Activated CD8-positive, alpha-beta memory T cell treated with anti-CD3 and anti-CD28 coated beads, Interleukin-2, amount 10 ng/mL, durations not matched to agents 7 days and 5 days (primary cell): ENCODE measurements at regions not wholly inside any gene's neighbourhood (a gene's known extent, or its start where the extent isn't known, plus 50 kb on each side); places are given as distances from the start of the nearest gene placed in this dataset.

Experiments used
- ATAC-seq: fragments of 150-1000 bp; cut with Tn5 transposase; one replicate; pipeline ENCODE4 v1.10.0; 2021; ENCODE audit warnings: moderate library complexity
- CTCF ChIA-PET: fragments of 350-600 bp; sonication (Branson Sonifier 250); formaldehyde crosslinking; loops from one replicate; lab custom pipeline; 2021; ENCODE audit warnings: antibody characterized with exemption; lab: Charles Lee
- DNase-seq: peaks from one replicate; pipeline ENCODE4 v3.0.0-alpha.2; 2020
- H3K27ac Mint-ChIP-seq: one replicate; pipeline ENCODE4 v1.8.0; 2021; ENCODE audit warnings: mild to moderate bottlenecking, mixed read lengths
- H3K27me3 Mint-ChIP-seq: one replicate; pipeline ENCODE4 v1.8.0; 2021; ENCODE audit warnings: mixed read lengths
- H3K36me3 Mint-ChIP-seq: one replicate; pipeline ENCODE4 v1.8.0; 2021; ENCODE audit warnings: mild to moderate bottlenecking, mixed read lengths
- H3K4me1 Mint-ChIP-seq: one replicate; pipeline ENCODE4 v1.8.0; 2021; ENCODE audit warnings: mixed read lengths
- H3K4me3 Mint-ChIP-seq: one replicate; pipeline ENCODE4 v1.8.0; 2021; ENCODE audit warnings: mild to moderate bottlenecking, moderate library complexity, mixed read lengths
- H3K9me3 Mint-ChIP-seq: one replicate; pipeline ENCODE4 v1.8.0; 2022; ENCODE audit warnings: low read depth, mixed read lengths

DNA sequence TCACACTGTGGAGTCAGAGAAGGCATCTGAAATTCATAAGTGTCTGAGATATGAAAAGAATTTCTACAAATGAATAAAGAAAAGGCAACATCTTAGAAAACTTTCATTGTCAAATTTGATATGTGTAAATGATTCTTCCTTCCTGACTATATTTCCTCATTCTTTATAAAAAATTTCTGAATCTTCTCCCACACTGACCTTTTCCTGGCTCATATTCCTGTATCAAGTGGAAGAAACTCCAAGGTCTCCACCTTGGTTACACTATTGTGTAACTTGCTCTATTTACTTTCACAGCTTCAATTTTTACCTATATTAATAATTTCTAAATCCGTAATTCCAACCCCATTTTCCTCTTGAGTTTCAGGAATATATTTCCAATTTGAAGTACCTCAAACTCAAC is 93.5 kb upstream of the FBXL7 start:
- Mint-ChIP-seq H3K4me1 (no peaks in the 10 kb centered on the region), H3K27ac (no peak overlapping the region), H3K4me3 (no peak overlapping the region), H3K9me3 (peaks cover 7% of the 10 kb centered on the region), H3K27me3 (no peaks in the 10 kb centered on the region), H3K36me3 (no peaks in the 10 kb centered on the region)
- ATAC-seq (no peak), DNase-seq (no peak)
- CTCF ChIA-PET: no interaction called here

DNA sequence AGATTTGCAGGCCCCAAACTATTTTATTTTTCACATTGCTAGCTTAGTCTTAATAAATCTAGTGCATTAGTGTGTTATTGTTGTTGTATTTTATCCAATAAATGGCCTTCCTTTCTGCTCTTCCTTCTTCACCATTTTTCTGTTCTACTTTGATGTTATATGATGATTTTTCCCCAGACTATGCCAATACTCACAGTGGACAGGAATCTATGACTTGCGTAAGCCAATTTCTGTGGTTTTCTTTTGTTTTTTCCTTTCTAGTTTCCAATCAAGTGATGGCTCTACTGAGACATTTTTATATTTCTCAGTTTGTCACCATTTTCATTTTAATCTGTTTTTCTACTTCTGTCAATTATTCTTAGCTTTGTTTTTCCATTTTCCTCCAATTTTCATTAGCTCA is 106.8 kb upstream of the FBXL7 start:
- Mint-ChIP-seq H3K27me3 (no peaks in the 10 kb centered on the region), H3K36me3 (no peaks in the 10 kb centered on the region), H3K9me3 (peaks cover 4% of the 10 kb centered on the region), H3K4me1 (no peaks in the 10 kb centered on the region), H3K4me3 (no peak overlapping the region), H3K27ac (no peak overlapping the region)
- CTCF ChIA-PET: interaction anchor here (1.0 kb wide), 1 partner anchor 11 kb away, joined by 3 read pairs; no protein-coding TSS in a partner anchor
- DNase-seq (no peak), ATAC-seq (no peak)

GRCh38 chr5:15391704-15392397 is 108.1 kb upstream of the FBXL7 start:
- no peak overlapping the region for H3K4me3 Mint-ChIP-seq
- DNase-seq (no peak), ATAC-seq (no peak)
- no peaks in the 10 kb centered on the region for H3K27me3 Mint-ChIP-seq
- H3K4me1 Mint-ChIP-seq: no peaks in the 10 kb centered on the region
- no peaks in the 10 kb centered on the region for H3K36me3 Mint-ChIP-seq
- H3K9me3 Mint-ChIP-seq: peaks cover 2% of the 10 kb centered on the region
- H3K27ac Mint-ChIP-seq: no peak overlapping the region
- CTCF ChIA-PET: no interaction called here

- no peak for ATAC-seq
Observed at GRCh38 chr5:15388866-15389265, 111.1 kb upstream of the FBXL7 start.

GRCh38 chr5:15387931-15388524 is 112.0 kb upstream of the FBXL7 start:
- no peak overlapping the region for H3K27ac Mint-ChIP-seq
- ATAC-seq (no peak), DNase-seq (no peak)
- no peaks in the 10 kb centered on the region for H3K4me1 Mint-ChIP-seq
- no peaks in the 10 kb centered on the region for H3K36me3 Mint-ChIP-seq
- CTCF ChIA-PET: no interaction called here
- peaks cover 7% of the 10 kb centered on the region for H3K9me3 Mint-ChIP-seq
- H3K4me3 Mint-ChIP-seq: no peak overlapping the region
- H3K27me3 Mint-ChIP-seq: no peaks in the 10 kb centered on the region

More at GRCh38 chr5:15388866-15389265, 111.1 kb upstream of the FBXL7 start:
- no peak for DNase-seq
- no peaks in the 10 kb centered on the region for H3K27me3 Mint-ChIP-seq
- no peaks in the 10 kb centered on the region for H3K4me1 Mint-ChIP-seq
- peaks cover 7% of the 10 kb centered on the region for H3K9me3 Mint-ChIP-seq
- H3K27ac Mint-ChIP-seq: no peak overlapping the region
- H3K4me3 Mint-ChIP-seq: no peak overlapping the region
- no peaks in the 10 kb centered on the region for H3K36me3 Mint-ChIP-seq
- CTCF ChIA-PET: no interaction called here

DNA sequence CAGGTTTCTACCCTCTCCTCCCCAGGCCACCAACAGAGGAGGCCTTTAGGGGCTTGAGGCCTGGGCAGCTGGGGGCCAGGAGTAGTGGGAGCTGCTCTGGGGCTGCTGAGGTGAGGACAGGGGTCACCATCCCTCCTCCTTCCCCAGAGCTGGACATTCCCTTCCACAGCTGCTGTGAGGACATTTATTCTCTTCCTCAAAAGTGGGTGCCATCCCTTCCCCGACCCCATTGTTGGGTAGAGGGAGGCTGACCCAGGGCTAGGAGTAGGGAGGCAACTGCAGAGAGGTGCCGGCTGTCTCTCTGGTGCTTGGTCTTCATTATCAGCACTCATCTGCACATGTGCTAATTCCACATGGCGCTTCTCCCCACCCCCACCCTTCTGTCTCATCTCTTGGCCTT is 113.9 kb upstream of the FBXL7 start:
- H3K27me3 Mint-ChIP-seq: no peaks in the 10 kb centered on the region
- DNase-seq: no peak
- no peaks in the 10 kb centered on the region for H3K36me3 Mint-ChIP-seq
- H3K4me3 Mint-ChIP-seq: no peak overlapping the region
- ATAC-seq: no peak
- H3K4me1 Mint-ChIP-seq: no peaks in the 10 kb centered on the region
- H3K27ac Mint-ChIP-seq: no peak overlapping the region
- H3K9me3 Mint-ChIP-seq: peaks cover 7% of the 10 kb centered on the region
- CTCF ChIA-PET: no interaction called here

DNA sequence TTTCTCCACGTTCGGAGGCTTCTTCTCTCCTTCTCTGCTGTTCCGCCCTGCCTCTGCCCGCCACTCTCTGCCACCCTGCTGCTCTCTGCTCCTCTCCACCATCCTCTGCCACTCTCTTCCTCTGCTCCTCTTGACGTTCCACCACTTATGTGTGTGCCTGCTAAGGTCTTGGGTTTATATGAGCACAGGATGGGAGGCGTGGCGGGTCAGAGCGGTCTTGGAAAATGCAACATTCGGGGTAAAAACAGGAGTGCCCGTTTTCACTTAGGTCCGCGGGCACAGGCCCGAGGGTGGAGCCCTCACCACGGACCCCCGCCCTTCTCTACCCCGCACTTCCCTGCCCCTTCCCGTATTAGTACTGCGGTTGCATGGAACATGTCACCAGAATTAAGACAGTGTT is 114.4 kb upstream of the FBXL7 start:
- CTCF ChIA-PET: no interaction called here
- no peak overlapping the region for H3K4me3 Mint-ChIP-seq
- ATAC-seq (no peak), DNase-seq (no peak)
- no peaks in the 10 kb centered on the region for H3K36me3 Mint-ChIP-seq
- H3K9me3 Mint-ChIP-seq: peaks cover 7% of the 10 kb centered on the region
- no peaks in the 10 kb centered on the region for H3K4me1 Mint-ChIP-seq
- H3K27me3 Mint-ChIP-seq: no peaks in the 10 kb centered on the region
- H3K27ac Mint-ChIP-seq: no peak overlapping the region

DNA sequence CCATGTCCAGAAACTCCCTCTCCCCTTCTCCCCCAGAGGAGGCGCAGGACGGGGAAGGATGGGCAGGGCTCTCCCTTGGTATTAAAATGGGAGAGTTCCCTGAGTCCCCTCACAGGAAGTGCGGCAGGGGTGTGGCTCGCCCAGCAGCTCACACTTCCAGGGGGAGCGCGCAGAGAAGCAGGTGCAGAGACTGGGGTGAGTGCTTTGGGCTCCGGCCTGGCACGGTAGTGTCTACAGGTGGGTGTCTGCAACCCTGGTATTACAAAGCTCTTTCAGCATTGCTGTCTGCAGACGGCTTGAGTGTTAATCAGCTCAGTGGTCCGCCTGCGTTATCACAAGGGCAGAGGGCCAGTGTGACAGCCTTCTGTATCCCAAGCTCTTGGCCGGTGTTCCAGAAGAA is 114.9 kb upstream of the FBXL7 start:
- CTCF ChIA-PET: no interaction called here
- Mint-ChIP-seq H3K4me3 (no peak overlapping the region), H3K9me3 (peaks cover 7% of the 10 kb centered on the region), H3K4me1 (no peaks in the 10 kb centered on the region), H3K27me3 (no peaks in the 10 kb centered on the region), H3K36me3 (no peaks in the 10 kb centered on the region), H3K27ac (no peak overlapping the region)
- no peak for ATAC-seq
- DNase-seq: no peak

DNA sequence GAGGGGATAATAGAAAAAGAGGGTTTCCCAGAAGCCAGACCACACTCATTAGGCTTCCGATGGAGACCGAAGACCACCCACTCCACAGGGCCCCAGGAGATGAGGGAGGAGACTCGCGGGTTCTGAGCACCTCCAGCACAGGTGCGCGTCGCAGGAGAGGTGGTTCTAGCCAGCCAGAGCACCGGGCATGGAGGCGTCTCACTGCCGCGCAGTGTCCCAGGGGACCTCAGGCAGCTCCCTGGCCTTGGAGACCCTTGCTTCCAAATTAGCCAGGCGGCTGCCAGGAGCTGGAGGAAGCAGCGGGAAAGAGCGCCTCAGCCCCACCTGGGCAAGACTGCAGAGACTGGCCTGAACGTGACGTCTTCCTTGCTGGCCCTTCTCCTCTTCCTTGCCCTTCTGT is 115.4 kb upstream of the FBXL7 start:
- DNase-seq (no peak), ATAC-seq (no peak)
- Mint-ChIP-seq H3K4me1 (no peaks in the 10 kb centered on the region), H3K9me3 (peaks cover 7% of the 10 kb centered on the region), H3K4me3 (no peak overlapping the region), H3K27ac (no peak overlapping the region), H3K36me3 (no peaks in the 10 kb centered on the region), H3K27me3 (no peaks in the 10 kb centered on the region)
- CTCF ChIA-PET: no interaction called here

DNA sequence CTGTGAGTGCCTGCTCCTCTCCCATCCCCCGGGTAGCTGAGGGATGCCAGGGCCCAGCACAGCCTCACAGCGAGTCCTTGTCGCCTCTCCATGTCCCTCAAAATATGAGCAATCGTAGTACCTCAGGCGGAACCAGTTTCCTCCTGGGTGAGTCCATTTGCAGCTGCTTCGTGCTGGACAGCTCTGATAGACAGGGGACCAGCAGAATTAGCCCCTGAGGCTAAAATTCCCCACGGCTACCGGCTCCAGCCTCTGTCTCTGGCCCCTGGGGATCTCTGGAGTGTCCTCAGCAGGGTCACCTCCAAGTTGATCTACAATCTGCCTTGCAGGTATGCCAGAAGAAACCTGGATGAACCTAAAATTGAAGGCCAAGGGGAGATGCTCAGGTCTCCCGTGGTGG is 115.8 kb upstream of the FBXL7 start:
- no peak for DNase-seq
- H3K4me1 Mint-ChIP-seq: no peaks in the 10 kb centered on the region
- peaks cover 7% of the 10 kb centered on the region for H3K9me3 Mint-ChIP-seq
- CTCF ChIA-PET: no interaction called here
- ATAC-seq: no peak
- H3K27me3 Mint-ChIP-seq: no peaks in the 10 kb centered on the region
- H3K27ac Mint-ChIP-seq: no peak overlapping the region
- no peaks in the 10 kb centered on the region for H3K36me3 Mint-ChIP-seq
- no peak overlapping the region for H3K4me3 Mint-ChIP-seq

GRCh38 chr5:15383469-15383868 is 116.5 kb upstream of the FBXL7 start:
- DNase-seq (no peak), ATAC-seq (no peak)
- H3K36me3 Mint-ChIP-seq: no peaks in the 10 kb centered on the region
- no peaks in the 10 kb centered on the region for H3K27me3 Mint-ChIP-seq
- CTCF ChIA-PET: no interaction called here
- H3K9me3 Mint-ChIP-seq: peaks cover 7% of the 10 kb centered on the region
- H3K27ac Mint-ChIP-seq: no peak overlapping the region
- H3K4me1 Mint-ChIP-seq: no peaks in the 10 kb centered on the region
- H3K4me3 Mint-ChIP-seq: no peak overlapping the region

GRCh38 chr5:15383021-15383420 is 117.0 kb upstream of the FBXL7 start:
- Mint-ChIP-seq H3K27ac (no peak overlapping the region), H3K4me3 (no peak overlapping the region), H3K27me3 (no peaks in the 10 kb centered on the region), H3K9me3 (peaks cover 7% of the 10 kb centered on the region), H3K4me1 (no peaks in the 10 kb centered on the region), H3K36me3 (no peaks in the 10 kb centered on the region)
- CTCF ChIA-PET: no interaction called here
- no peak for DNase-seq
- no peak for ATAC-seq

DNA sequence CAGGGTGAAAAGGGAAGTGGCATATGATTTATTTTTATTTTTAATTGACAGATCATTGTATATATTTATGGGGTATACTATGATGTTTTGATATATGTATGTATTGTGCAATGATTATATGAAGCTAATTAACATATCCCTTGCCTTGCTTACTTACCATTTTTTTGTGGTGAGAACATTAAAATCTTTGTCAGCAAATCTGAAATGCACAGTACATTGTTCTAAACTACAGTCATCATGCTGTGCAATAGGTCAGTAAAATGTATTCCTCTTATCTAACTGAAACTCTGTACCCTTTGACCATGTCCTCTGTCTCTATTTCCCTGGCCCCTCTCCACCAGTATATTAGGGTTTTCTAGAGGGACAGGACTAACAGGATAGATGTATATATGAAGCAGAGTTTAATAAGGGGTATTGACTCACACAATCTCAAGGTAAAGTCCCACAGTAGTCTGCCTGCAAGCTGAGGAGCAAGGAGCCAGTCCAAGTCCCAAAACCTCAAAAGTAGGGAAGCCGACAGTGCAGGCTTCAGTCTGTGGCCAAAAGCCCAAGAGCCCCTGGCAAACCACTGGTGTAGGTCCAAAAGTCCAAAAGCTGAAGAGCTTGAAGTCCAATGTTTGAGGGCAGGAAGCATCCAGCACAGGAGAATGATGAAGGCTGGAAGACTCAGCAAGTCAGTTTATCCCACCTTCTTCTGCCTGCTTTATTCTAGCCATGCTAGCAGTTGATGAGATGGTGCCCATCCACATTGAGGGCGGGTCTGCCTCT is 122.2 kb upstream of the FBXL7 start:
- Mint-ChIP-seq H3K36me3 (no peaks in the 10 kb centered on the region), H3K4me3 (no peak overlapping the region), H3K27ac (no peak overlapping the region), H3K4me1 (no peaks in the 10 kb centered on the region), H3K9me3 (no peaks in the 10 kb centered on the region), H3K27me3 (no peaks in the 10 kb centered on the region)
- ATAC-seq (no peak), DNase-seq (no peak)
- CTCF ChIA-PET: no interaction called here

DNA sequence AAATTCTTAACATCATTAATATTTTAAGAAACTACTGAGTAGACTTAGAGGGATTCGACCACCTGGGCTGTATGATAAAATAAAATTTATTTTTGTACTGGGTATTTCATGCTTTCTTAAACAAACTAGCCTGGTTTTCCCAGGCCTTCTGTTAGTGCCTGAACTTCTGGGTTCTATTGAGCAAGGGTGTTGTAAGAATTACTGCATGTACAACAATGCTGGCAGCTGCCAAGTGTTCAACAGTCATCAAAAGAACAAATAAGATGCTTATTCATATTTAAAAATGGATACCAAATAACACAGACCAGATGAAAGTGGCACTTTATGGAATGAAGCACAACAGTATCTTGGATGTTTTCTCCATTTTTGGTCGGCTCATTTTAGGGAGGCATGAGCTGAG is 123.2 kb upstream of the FBXL7 start:
- ATAC-seq (no peak), DNase-seq (no peak)
- no peaks in the 10 kb centered on the region for H3K9me3 Mint-ChIP-seq
- H3K4me1 Mint-ChIP-seq: no peaks in the 10 kb centered on the region
- no peaks in the 10 kb centered on the region for H3K27me3 Mint-ChIP-seq
- H3K36me3 Mint-ChIP-seq: no peaks in the 10 kb centered on the region
- CTCF ChIA-PET: no interaction called here
- no peak overlapping the region for H3K4me3 Mint-ChIP-seq
- no peak overlapping the region for H3K27ac Mint-ChIP-seq
